Cardiac muscle cell (in vitro differentiated cells and primary cell): ENCODE measurements at regions not wholly inside any gene's neighbourhood (a gene's known extent, or its start where the extent isn't known, plus 50 kb on each side); places are given as distances from the start of the nearest gene placed in this dataset.

ENCODE experiments used
- DNase-seq, 2 donors: peaks; one replicate each; pipeline versions ENCODE4 v3.0.0 to v3.0.0-alpha.2; 2010 to 2017; ENCODE audit warnings: low read depth in 1 of 2, low spot score in 1 of 2
- H3K27ac ChIP-seq: fragments of 200-600 bp; sonication (generic); 2 replicates; pipeline ENCODE4 v1.5.1; 2016
- H3K27me3 ChIP-seq: fragments of 200-600 bp; sonication (generic); 2 replicates; pipeline ENCODE4 v1.6.0; 2016; ENCODE audit warnings: control low read depth
- H3K36me3 ChIP-seq: fragments of 200-600 bp; sonication (generic); 2 replicates; pipeline ENCODE4 v1.5.1; 2016; ENCODE audit warnings: control low read depth
- H3K4me1 ChIP-seq: fragments of 200-600 bp; sonication (generic); 2 replicates; pipeline ENCODE4 v1.8.1; 2017; ENCODE audit warnings: low read depth, mild to moderate bottlenecking, mixed run types
- H3K4me3 ChIP-seq: fragments of 200-600 bp; sonication (generic); 2 replicates; pipeline ENCODE4 v1.5.1; 2016; ENCODE audit warnings: mild to moderate bottlenecking
- H3K9me3 ChIP-seq: fragments of 200-600 bp; sonication (generic); 2 replicates; pipeline ENCODE4 v1.5.1; 2017; ENCODE audit warnings: low read depth, mild to moderate bottlenecking, control low read depth
- TF ChIP-seq, protein P1 (sequence below): IDR thresholded peaks from 2 replicates; pipeline ENCODE4 v1.5.1; 2012; ENCODE audit warnings: low read depth, mild to moderate bottlenecking, low read length

- H3K9me3 ChIP-seq: no peaks in the 10 kb centered on the region
- no peaks in the 10 kb centered on the region for H3K36me3 ChIP-seq
- no peak overlapping the region for H3K27ac ChIP-seq
- DNase-seq: no peak
- H3K4me1 ChIP-seq: no peaks in the 10 kb centered on the region
- H3K4me3 ChIP-seq: no peak overlapping the region
- TF ChIP-seq, protein P1, sequence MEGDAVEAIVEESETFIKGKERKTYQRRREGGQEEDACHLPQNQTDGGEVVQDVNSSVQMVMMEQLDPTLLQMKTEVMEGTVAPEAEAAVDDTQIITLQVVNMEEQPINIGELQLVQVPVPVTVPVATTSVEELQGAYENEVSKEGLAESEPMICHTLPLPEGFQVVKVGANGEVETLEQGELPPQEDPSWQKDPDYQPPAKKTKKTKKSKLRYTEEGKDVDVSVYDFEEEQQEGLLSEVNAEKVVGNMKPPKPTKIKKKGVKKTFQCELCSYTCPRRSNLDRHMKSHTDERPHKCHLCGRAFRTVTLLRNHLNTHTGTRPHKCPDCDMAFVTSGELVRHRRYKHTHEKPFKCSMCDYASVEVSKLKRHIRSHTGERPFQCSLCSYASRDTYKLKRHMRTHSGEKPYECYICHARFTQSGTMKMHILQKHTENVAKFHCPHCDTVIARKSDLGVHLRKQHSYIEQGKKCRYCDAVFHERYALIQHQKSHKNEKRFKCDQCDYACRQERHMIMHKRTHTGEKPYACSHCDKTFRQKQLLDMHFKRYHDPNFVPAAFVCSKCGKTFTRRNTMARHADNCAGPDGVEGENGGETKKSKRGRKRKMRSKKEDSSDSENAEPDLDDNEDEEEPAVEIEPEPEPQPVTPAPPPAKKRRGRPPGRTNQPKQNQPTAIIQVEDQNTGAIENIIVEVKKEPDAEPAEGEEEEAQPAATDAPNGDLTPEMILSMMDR: no peak
- no peaks in the 10 kb centered on the region for H3K27me3 ChIP-seq
These were observed 252.9 kb upstream of the GRID2 start for GRCh38 chr4:92050875-92051274.

DNA sequence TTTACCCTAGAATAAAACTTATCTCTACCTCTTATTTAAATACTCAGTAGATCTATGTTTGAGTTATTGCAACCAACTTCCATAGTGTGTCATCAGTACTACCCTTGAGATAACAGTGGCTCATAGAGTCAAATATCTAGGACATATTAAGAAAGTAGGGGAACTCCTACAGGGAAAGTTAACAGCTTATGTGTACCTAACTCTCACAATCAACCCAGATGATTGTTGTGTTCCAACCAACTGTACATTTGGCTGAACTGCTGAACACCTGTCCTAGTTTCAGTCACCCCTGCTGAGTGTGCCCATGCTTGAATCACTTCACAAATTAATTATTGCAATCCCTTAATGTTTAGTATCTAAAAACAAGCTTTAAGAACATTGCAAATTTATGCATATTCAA is 244.2 kb upstream of the GRID2 start:
- no peaks in the 10 kb centered on the region for H3K36me3 ChIP-seq
- no peak for DNase-seq
- H3K27me3 ChIP-seq: no peaks in the 10 kb centered on the region
- H3K4me3 ChIP-seq: no peak overlapping the region
- TF ChIP-seq, protein P1: no peak
- H3K9me3 ChIP-seq: no peaks in the 10 kb centered on the region
- no peaks in the 10 kb centered on the region for H3K4me1 ChIP-seq
- no peak overlapping the region for H3K27ac ChIP-seq

DNA sequence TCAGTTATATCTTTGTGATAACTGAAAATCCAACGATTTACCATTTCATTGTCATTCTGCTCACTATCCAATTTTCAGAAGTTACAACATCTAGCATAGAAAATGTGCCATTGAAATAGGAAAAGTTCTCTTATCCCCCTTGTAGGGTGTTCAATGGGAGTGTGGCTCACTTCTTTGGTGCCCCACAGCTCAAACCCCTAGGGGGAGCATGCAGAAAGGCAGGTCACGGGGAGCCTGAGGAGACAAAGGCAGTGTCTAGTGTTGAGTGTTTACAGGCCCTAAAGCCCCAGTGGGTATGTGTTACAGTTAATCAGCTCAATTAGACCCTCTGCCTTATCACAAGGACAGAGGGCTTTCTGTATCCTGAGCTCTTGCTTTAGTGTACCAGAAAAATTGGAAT is 243.4 kb upstream of the GRID2 start:
- Histone ChIP-seq H3K36me3 (no peaks in the 10 kb centered on the region), H3K4me3 (no peak overlapping the region), H3K27me3 (no peaks in the 10 kb centered on the region), H3K4me1 (no peaks in the 10 kb centered on the region), H3K9me3 (no peaks in the 10 kb centered on the region), H3K27ac (no peak overlapping the region)
- TF ChIP-seq, protein P1: no peak
- DNase-seq: no peak

DNA sequence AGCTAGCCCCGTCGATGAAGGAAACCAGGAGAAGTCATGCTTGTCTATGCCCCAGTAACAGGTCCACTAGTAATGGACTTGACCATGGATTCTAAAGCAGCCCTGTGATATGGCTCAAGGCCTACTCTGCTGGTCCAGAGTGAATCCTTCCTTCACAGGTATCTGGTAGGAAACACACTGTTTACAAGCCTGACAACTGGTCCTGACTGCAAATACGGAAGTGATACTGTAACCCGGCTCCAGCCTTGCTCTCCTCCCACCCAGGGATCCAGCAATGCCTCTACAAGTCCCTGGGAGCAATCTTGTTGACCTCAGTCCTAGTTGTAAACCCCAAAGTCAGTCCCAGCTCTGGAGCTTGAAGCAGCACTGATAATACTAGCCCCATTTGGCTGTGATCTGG is 239.2 kb upstream of the GRID2 start:
- no peak overlapping the region for H3K4me3 ChIP-seq
- no peaks in the 10 kb centered on the region for H3K9me3 ChIP-seq
- TF ChIP-seq, protein P1: no peak
- no peaks in the 10 kb centered on the region for H3K36me3 ChIP-seq
- no peaks in the 10 kb centered on the region for H3K4me1 ChIP-seq
- no peak overlapping the region for H3K27ac ChIP-seq
- no peaks in the 10 kb centered on the region for H3K27me3 ChIP-seq
- no peak for DNase-seq

- no peak overlapping the region for H3K4me3 ChIP-seq
- no peaks in the 10 kb centered on the region for H3K4me1 ChIP-seq
- no peaks in the 10 kb centered on the region for H3K36me3 ChIP-seq
- H3K27me3 ChIP-seq: no peaks in the 10 kb centered on the region
- H3K27ac ChIP-seq: no peak overlapping the region
- TF ChIP-seq, protein P1: no peak
- H3K9me3 ChIP-seq: no peaks in the 10 kb centered on the region
- no peak for DNase-seq
These were observed 237.3 kb upstream of the GRID2 start for GRCh38 chr4:92066485-92066884.

DNA sequence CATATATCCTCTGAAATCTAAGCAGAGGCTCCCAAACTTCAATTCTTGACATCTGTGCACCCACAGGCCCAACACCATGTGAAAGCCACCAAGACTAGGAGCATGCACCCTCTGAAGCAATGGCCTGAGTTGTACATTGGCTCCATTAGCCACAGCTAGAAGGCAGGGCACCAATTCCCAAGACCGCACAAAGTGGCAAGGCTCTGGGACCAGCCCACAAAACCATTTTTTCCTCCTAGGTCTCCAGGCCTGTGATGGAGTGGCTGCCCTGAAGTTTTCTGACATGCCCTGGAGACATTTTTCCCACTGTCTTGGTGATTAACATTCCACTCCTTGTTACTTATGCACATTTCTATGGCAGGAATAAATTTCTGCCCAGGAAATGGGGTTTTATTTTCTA is 232.2 kb upstream of the GRID2 start:
- no peaks in the 10 kb centered on the region for H3K9me3 ChIP-seq
- H3K4me1 ChIP-seq: no peaks in the 10 kb centered on the region
- TF ChIP-seq, protein P1: no peak
- no peak overlapping the region for H3K4me3 ChIP-seq
- H3K27me3 ChIP-seq: no peaks in the 10 kb centered on the region
- H3K36me3 ChIP-seq: no peaks in the 10 kb centered on the region
- H3K27ac ChIP-seq: no peak overlapping the region
- no peak for DNase-seq
